K562 (cell line): ENCODE measurements at regions not wholly inside any gene's neighbourhood (a gene's known extent, or its start where the extent isn't known, plus 50 kb on each side); places are given as distances from the start of the nearest gene placed in this dataset.

Experiments
- ATAC-seq: fragments of 200-7000 bp; cut with Tn5 transposase; 3 replicates; pipeline ENCODE4 v1.9.1; 2020; ENCODE audit warnings: moderate library complexity
- BruUV-seq: library from RNA; stranded (reverse); fragments of 400-500 nt; replicated peaks from 2 replicates; lab custom pipeline; 2021; lab: Mats Ljungman, UMichigan
- CTCF ChIA-PET: fragments of 300-600 bp; formaldehyde crosslinking; extraction: SDS; loops from one replicate; lab custom pipeline; 2021; ENCODE audit warnings: low intra/inter-chr PET ratio; lab: Yijun Ruan, JAX
- POLR2A ChIA-PET: fragments of 300-600, 350-650 bp; sonication (Branson Sonifier 250); formaldehyde crosslinking; extraction: SDS; loops from one replicate; lab custom pipeline; 2021; ENCODE audit warnings: antibody characterized with exemption, inconsistent platforms; lab: Yijun Ruan, JAX
- DNase-seq, 4 experiments: peaks; one replicate each; pipeline versions ENCODE4 v3.0.0 to v3.0.0-alpha.2; 2011 to 2018; ENCODE audit warnings: low spot score in 3 of 4, mixed read lengths in 3 of 4; ENCODE audit errors: extremely low read depth in 1 of 4
- FAIRE-seq: peaks from 2 replicates; lab custom pipeline; 2011; peaks lifted over from hg19 to GRCh38; lab: Jason Lieb, UNC
- H2AFZ ChIP-seq: 2 replicates; pipeline ENCODE4 v1.6.0; 2011; ENCODE audit warnings: low read depth, low read length, control low read depth, inconsistent platforms
- H3K27ac ChIP-seq: fragments of 200-600 bp; 3 replicates; pipeline ENCODE4 v1.8.0; 2011; ENCODE audit warnings: low read depth, mild to moderate bottlenecking, control low read depth, inconsistent platforms, low read length, moderate library complexity, mixed read lengths; ENCODE audit errors: extremely low read depth
- H3K27me3 ChIP-seq, 2 experiments: fragments of 300-600 bp in 1 of 2; 2 replicates in 1 of 2; 3 replicates in 1 of 2; pipeline versions ENCODE4 v1.6.0 to v1.8.0; 2011; ENCODE audit warnings: inconsistent platforms in 2 of 2, low read length in 2 of 2, mild to moderate bottlenecking in 1 of 2, mixed read lengths in 1 of 2, moderate library complexity in 1 of 2; ENCODE audit not compliant: control insufficient read depth in 2 of 2, insufficient read depth in 2 of 2
- H3K36me3 ChIP-seq: fragments of 300-600 bp; 3 replicates; pipeline ENCODE4 v1.8.0; 2011; ENCODE audit warnings: mild to moderate bottlenecking, low read length, inconsistent platforms; ENCODE audit not compliant: control insufficient read depth, insufficient read depth
- H3K4me1 ChIP-seq, 2 experiments: fragments of 200-600 bp in 1 of 2; replicated peaks in 1 of 2; 2 replicates in 1 of 2; 3 replicates in 1 of 2; pipeline versions ENCODE4 v1.5.1 to v1.8.0; 2011; ENCODE audit warnings: inconsistent platforms in 2 of 2, low read length in 2 of 2, mild to moderate bottlenecking in 1 of 2, mixed read lengths in 1 of 2, moderate library complexity in 1 of 2; ENCODE audit not compliant: control insufficient read depth in 2 of 2, insufficient read depth in 2 of 2
- H3K4me2 ChIP-seq: 2 replicates; pipeline ENCODE4 v1.6.1; 2011; ENCODE audit warnings: low read length, control low read depth, inconsistent platforms, mixed read lengths; ENCODE audit not compliant: insufficient read depth
- H3K4me3 ChIP-seq: fragments of 200-600 bp; sonication (generic), shearing (Covaris generic); 2 replicates; pipeline ENCODE4 v1.5.1; 2016; ENCODE audit warnings: control low read depth, inconsistent platforms
- H3K79me2 ChIP-seq: fragments of 200-600 bp; 3 replicates; pipeline ENCODE4 v1.8.0; 2011; ENCODE audit warnings: low read length, inconsistent platforms; ENCODE audit not compliant: control insufficient read depth, insufficient read depth
- H3K9ac ChIP-seq, 2 experiments: 2 replicates each; pipeline versions ENCODE4 v1.6.0 to v1.6.1; 2011; ENCODE audit warnings: low read depth in 2 of 2, low read length in 2 of 2, control low read depth in 1 of 2, inconsistent platforms in 1 of 2, mild to moderate bottlenecking in 1 of 2, mixed read lengths in 1 of 2; ENCODE audit not compliant: insufficient read depth in 1 of 2
- H3K9me1 ChIP-seq: one replicate; pipeline ENCODE4 v1.6.0; 2011; ENCODE audit warnings: inconsistent platforms, mild to moderate bottlenecking, low read length, moderate library complexity; ENCODE audit not compliant: control insufficient read depth, insufficient read depth
- H3K9me3 ChIP-seq: replicated peaks from 2 replicates; pipeline ENCODE4 v1.5.1; 2011; ENCODE audit warnings: low read depth, low read length, inconsistent platforms; ENCODE audit not compliant: control insufficient read depth, insufficient read depth
- H4K20me1 ChIP-seq: replicated peaks from 2 replicates; pipeline ENCODE4 v1.6.1; 2011; ENCODE audit warnings: low read length, inconsistent platforms, mixed read lengths; ENCODE audit not compliant: control insufficient read depth, insufficient read depth
- CHAMP1 ChIP-seq: fragments of 450-650 bp; IDR thresholded peaks from 2 replicates; pipeline ENCODE4 v1.6.1; 2016; ENCODE audit warnings: mild to moderate bottlenecking
- IRF2 ChIP-seq: sonication (generic); formaldehyde crosslinking; IDR thresholded peaks from 2 replicates; pipeline ENCODE4 v1.8.1; 2022; ENCODE audit warnings: mild to moderate bottlenecking, missing genetic modification reagents
- L3MBTL2 ChIP-seq: fragments of 450-650 bp; IDR thresholded peaks from 2 replicates; pipeline ENCODE4 v1.6.1; 2016; ENCODE audit warnings: mild to moderate bottlenecking, moderate library complexity
- MNT ChIP-seq, 2 experiments: fragments of 450-650 bp; conservative IDR thresholded peaks; 2 replicates each; pipeline ENCODE4 v1.6.1; 2017; ENCODE audit warnings: mild to moderate bottlenecking in 2 of 2, moderate library complexity in 2 of 2
- MXI1 ChIP-seq: IDR thresholded peaks from 2 replicates; pipeline ENCODE4 v1.6.1; 2011; ENCODE audit warnings: low read depth, mild to moderate bottlenecking, improper control_type of control experiment, low read length
- PATZ1 ChIP-seq: fragments of 250-450 bp; sonication (Bioruptor Pico); IDR thresholded peaks from 2 replicates; pipeline ENCODE4 v1.5.0; 2020; ENCODE audit warnings: mild to moderate bottlenecking, borderline replicate concordance
- PTBP1 ChIP-seq: fragments of 200-400 bp; formaldehyde crosslinking; IDR thresholded peaks from 2 replicates; pipeline ENCODE4 v1.6.1; 2017; ENCODE audit warnings: low read depth, low read length
- SRSF3 ChIP-seq: fragments of 200-400 bp; formaldehyde crosslinking; IDR thresholded peaks from 2 replicates; pipeline ENCODE4 v1.6.1; 2016; ENCODE audit warnings: mild to moderate bottlenecking, low read length, moderate library complexity; ENCODE audit not compliant: insufficient read depth
- THAP7 ChIP-seq: fragments of 250-450 bp; sonication (Bioruptor Pico); IDR thresholded peaks from 2 replicates; pipeline ENCODE4 v1.5.0; 2021
- ZNF785 ChIP-seq: fragments of 250-450 bp; sonication (Bioruptor Pico); IDR thresholded peaks from 2 replicates; pipeline ENCODE4 v1.4.0; 2020; ENCODE audit warnings: mild to moderate bottlenecking
- WGBS: fragments of 100-300 bp; shearing (Covaris generic); methylation state at CpG from one replicate; pipeline ENCODE4 v1.1.6; 2016; ENCODE audit warnings: low coverage, mixed read lengths; ENCODE audit not compliant: insufficient coverage; ENCODE audit errors: missing lambda C conversion rate; 5-methylcytosine and 5-hydroxymethylcytosine counted together
- in situ Hi-C: fragments of 300-500 bp; cut with MboI; formaldehyde crosslinking; loops from 4 replicates; pipeline ENCODE4 v1.15.0; 2018; ENCODE audit warnings: inconsistent platforms, mixed read lengths
- intact Hi-C: fragments of 100-400 bp; cut with micrococcal nuclease; formaldehyde crosslinking; loops from 2 replicates; pipeline ENCODE4 v1.14.2; 2022

GRCh38 chr2:172333978-172334330 is 93.4 kb upstream of the ITGA6 start:
- no peaks in the 10 kb centered on the region for H4K20me1 ChIP-seq
- no peak overlapping the region for H3K27ac ChIP-seq
- ChIA-PET CTCF (no interaction called here), POLR2A (interaction anchor here (0.7 kb wide), 1 partner anchor 573 kb away, joined by 3 read pairs; no protein-coding TSS in a partner anchor)
- no peaks in the 10 kb centered on the region for H3K9me1 ChIP-seq
- ATAC-seq (no peak), FAIRE-seq (no peak), DNase-seq (no peak)
- no peaks in the 10 kb centered on the region for H3K9me3 ChIP-seq
- H3K36me3 ChIP-seq, result no peaks in the 10 kb centered on the region
- TF ChIP-seq PTBP1 (no peak), MXI1 (no peak)
- H3K4me2 ChIP-seq, result no peak overlapping the region
- no peak overlapping the region for H2AFZ ChIP-seq
- in situ Hi-C loops, result no loop called here
- intact Hi-C loops, result no loop called here
- WGBS, result 0% methylated on average over 1 of the region's 1 CpG
- H3K4me3 ChIP-seq, result no peak overlapping the region
- H3K79me2 ChIP-seq, result no peaks in the 10 kb centered on the region
- no peak overlapping the region for H3K9ac ChIP-seq
- H3K27me3 ChIP-seq, result peaks cover 5 to 8% of the 10 kb centered on the region in 2 experiments; a peak in 2 of 5 replicates
- no TSS peak for BruUV-seq
- H3K4me1 ChIP-seq, result no peaks in the 10 kb centered on the region

GRCh38 chr2:172334988-172335387 is 92.4 kb upstream of the ITGA6 start:
- Histone ChIP-seq H3K9me1 (no peaks in the 10 kb centered on the region), H3K79me2 (no peaks in the 10 kb centered on the region), H4K20me1 (no peaks in the 10 kb centered on the region), H3K4me3 (no peak overlapping the region), H3K4me1 (no peaks in the 10 kb centered on the region), H3K9me3 (no peaks in the 10 kb centered on the region), H2AFZ (no peak overlapping the region), H3K27me3 (peaks cover 0 to 5% of the 10 kb centered on the region in 2 experiments; a peak in 2 of 5 replicates), H3K36me3 (no peaks in the 10 kb centered on the region), H3K9ac (no peak overlapping the region), H3K27ac (no peak overlapping the region), H3K4me2 (no peak overlapping the region)
- 0% methylated on average over 4 of the region's 4 CpGs for WGBS
- in situ Hi-C loops (no loop called here), intact Hi-C loops (no loop called here)
- DNase-seq, result no peak
- FAIRE-seq, result no peak
- no peak for ATAC-seq
- ChIA-PET CTCF (no interaction called here), POLR2A (no interaction called here)
- BruUV-seq, result no TSS peak
- TF ChIP-seq CHAMP1, result no peak
- no peak for TF ChIP-seq IRF2 (CRISPR knock-in tag)
- TF ChIP-seq ZNF785, result no peak
- TF ChIP-seq MNT (conservative IDR thresholded peaks at IDR 0.05), result no peak
- TF ChIP-seq L3MBTL2, result no peak
- TF ChIP-seq PATZ1 (CRISPR knock-in tag), result no peak
- TF ChIP-seq THAP7, result no peak
- no peak for TF ChIP-seq SRSF3
